ENCODE measurements at regions not wholly inside any gene's neighbourhood (a gene's known extent, or its start where the extent isn't known, plus 50 kb on each side); places are given as distances from the start of the nearest gene placed in this dataset.

DNA sequence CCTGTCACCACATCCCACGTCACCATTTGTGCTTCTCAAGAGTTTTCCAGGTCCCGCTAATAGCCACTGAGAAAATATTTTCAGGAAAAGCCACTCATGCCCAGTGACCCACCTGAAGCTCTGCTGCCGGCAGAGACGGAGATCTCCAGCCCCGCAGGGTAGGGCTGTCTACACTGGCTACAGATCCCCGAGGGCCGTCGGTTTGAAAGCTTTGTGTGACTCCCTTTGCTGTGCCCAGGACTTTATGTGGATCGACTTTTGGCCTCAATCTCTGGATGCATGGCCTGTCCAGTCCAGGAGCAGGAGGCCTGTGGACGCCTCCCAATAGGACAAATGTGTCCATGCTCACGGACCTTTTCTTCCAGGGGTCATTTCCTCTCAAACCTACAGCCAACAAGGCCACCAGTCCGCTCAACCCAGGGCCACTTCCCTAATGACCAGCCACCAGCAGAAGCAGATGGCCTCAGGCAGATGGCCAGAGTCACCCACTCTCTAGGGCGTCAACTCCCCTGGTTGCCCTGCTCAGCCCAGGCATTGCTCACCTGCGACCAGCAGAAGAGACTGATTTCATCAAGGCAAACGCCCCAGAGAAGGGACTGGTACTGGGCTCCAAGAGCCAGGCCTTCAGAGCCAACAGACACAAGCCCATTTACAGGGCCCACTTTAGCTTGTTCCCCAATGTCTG is 76.4 kb downstream of the OAT start:
- Mint-ChIP-seq H3K4me1 (peaks cover 4% of the 10 kb centered on the region), H3K4me3 (no peak overlapping the region), H3K36me3 (ENCODE audit: low read depth) (no peaks in the 10 kb centered on the region), H3K27ac (no peak overlapping the region), H3K9me3 (no peaks in the 10 kb centered on the region), H3K27me3 (ENCODE audit: insufficient read depth) (no peaks in the 10 kb centered on the region)
- peak; percentile 31 for DNase-seq
- no peaks in the 10 kb centered on the region for H3K4me1 ChIP-seq (ENCODE audit: control insufficient read depth, insufficient read depth, low read length)
- no peak overlapping the region for H3K4me3 ChIP-seq (ENCODE audit: low read length)
- no peaks in the 10 kb centered on the region for H3K27me3 ChIP-seq (ENCODE audit: control insufficient read depth, insufficient read depth, low read length, poor library complexity, severe bottlenecking)
- H3K36me3 ChIP-seq (ENCODE audit: control insufficient read depth, insufficient read depth, low read length): no peaks in the 10 kb centered on the region
- no peaks in the 10 kb centered on the region for H3K9me3 ChIP-seq (ENCODE audit: control insufficient read depth, low read length)
- TF ChIP-seq CTCF (conservative IDR thresholded peaks at IDR 0.05): no peak
- H3K9ac ChIP-seq (ENCODE audit: extremely low read depth, low read length, poor library complexity, severe bottlenecking): no peak overlapping the region
- WGBS, 2 experiments (ENCODE audit: insufficient coverage in 1 of 2, insufficient read length in 1 of 2): 89 to 91% methylated on average over 7 to 15 of the region's 15 CpGs
- no peak overlapping the region for H3K27ac ChIP-seq (ENCODE audit: low read depth, low read length)

DNA sequence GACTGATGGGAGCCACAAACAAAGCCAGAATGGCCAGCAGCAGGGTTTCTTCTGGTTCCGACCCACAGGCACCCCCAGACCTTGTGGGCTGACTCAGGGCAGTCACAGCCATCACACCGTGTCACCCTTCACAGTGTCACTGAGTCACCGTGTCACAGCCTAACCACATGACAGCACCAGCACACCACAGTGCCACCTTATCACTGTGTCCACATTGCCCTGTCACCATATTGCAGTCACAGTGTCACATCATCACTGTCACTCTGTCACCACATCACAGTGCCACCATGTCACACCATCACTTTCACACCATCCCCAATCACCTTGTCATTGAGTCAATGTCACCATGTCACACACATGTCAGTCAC is 77.0 kb downstream of the OAT start:
- Histone ChIP-seq H3K9me3 (ENCODE audit: control insufficient read depth, low read length) (no peaks in the 10 kb centered on the region), H3K9ac (ENCODE audit: extremely low read depth, low read length, poor library complexity, severe bottlenecking) (no peak overlapping the region), H3K36me3 (ENCODE audit: control insufficient read depth, insufficient read depth, low read length) (no peaks in the 10 kb centered on the region), H3K27me3 (ENCODE audit: control insufficient read depth, insufficient read depth, low read length, poor library complexity, severe bottlenecking) (no peaks in the 10 kb centered on the region), H3K4me3 (ENCODE audit: low read length) (no peak overlapping the region), H3K27ac (ENCODE audit: low read depth, low read length) (no peak overlapping the region), H3K4me1 (ENCODE audit: control insufficient read depth, insufficient read depth, low read length) (no peaks in the 10 kb centered on the region)
- H3K4me1 Mint-ChIP-seq: peaks cover 4% of the 10 kb centered on the region
- H3K4me3 Mint-ChIP-seq: no peak overlapping the region
- H3K27me3 Mint-ChIP-seq (ENCODE audit: insufficient read depth): no peaks in the 10 kb centered on the region
- TF ChIP-seq CTCF (conservative IDR thresholded peaks at IDR 0.05): no peak
- peak; percentile 29 for DNase-seq
- 79 to 89% methylated on average over 2 to 3 of the region's 3 CpGs for WGBS, 2 experiments (ENCODE audit: insufficient coverage in 1 of 2, insufficient read length in 1 of 2)
- H3K36me3 Mint-ChIP-seq (ENCODE audit: low read depth): no peaks in the 10 kb centered on the region
- no peaks in the 10 kb centered on the region for H3K9me3 Mint-ChIP-seq
- no peak overlapping the region for H3K27ac Mint-ChIP-seq

- Mint-ChIP-seq H3K27me3 (ENCODE audit: insufficient read depth) (no peaks in the 10 kb centered on the region), H3K4me1 (peaks cover 1% of the 10 kb centered on the region), H3K36me3 (ENCODE audit: low read depth) (no peaks in the 10 kb centered on the region), H3K4me3 (no peak overlapping the region), H3K9me3 (no peaks in the 10 kb centered on the region), H3K27ac (no peak overlapping the region)
- no peak for TF ChIP-seq CTCF (conservative IDR thresholded peaks at IDR 0.05)
- no peaks in the 10 kb centered on the region for H3K36me3 ChIP-seq (ENCODE audit: control insufficient read depth, insufficient read depth, low read length)
- H3K9ac ChIP-seq (ENCODE audit: extremely low read depth, low read length, poor library complexity, severe bottlenecking): no peak overlapping the region
- no peaks in the 10 kb centered on the region for H3K4me1 ChIP-seq (ENCODE audit: control insufficient read depth, insufficient read depth, low read length)
- no peak overlapping the region for H3K4me3 ChIP-seq (ENCODE audit: low read length)
- H3K9me3 ChIP-seq (ENCODE audit: control insufficient read depth, low read length): no peaks in the 10 kb centered on the region
- 92 to 97% methylated on average over 10 of the region's 10 CpGs for whole genome bisulfite sequencing, 2 experiments (ENCODE audit: insufficient coverage in 1 of 2, insufficient read length in 1 of 2)
- H3K27ac ChIP-seq (ENCODE audit: low read depth, low read length): no peak overlapping the region
- H3K27me3 ChIP-seq (ENCODE audit: control insufficient read depth, insufficient read depth, low read length, poor library complexity, severe bottlenecking): no peaks in the 10 kb centered on the region
- DNase-seq: peak; percentile 26
Measured at GRCh38 chr10:124340033-124340760, 78.5 kb downstream of the OAT start.
